ENCODE measurements at regions not wholly inside any gene's neighbourhood (a gene's known extent, or its start where the extent isn't known, plus 50 kb on each side); places are given as distances from the start of the nearest gene placed in this dataset.

- DNase-seq (ENCODE audit: low read depth in 2 of 2), result no peak
These were observed 396.1 kb upstream of the PLXNA2 start for GRCh38 chr1:208640295-208640694.

- DNase-seq (ENCODE audit: low read depth in 2 of 2), result no peak
These were observed 397.5 kb upstream of the PLXNA2 start for GRCh38 chr1:208641579-208642280.

GRCh38 chr1:208643005-208643597 lies 398.9 kb upstream of the PLXNA2 start:
- no peak for DNase-seq (ENCODE audit: low read depth in 2 of 2)

- DNase-seq (ENCODE audit: low read depth in 2 of 2), result no peak
These were observed 400.4 kb upstream of the PLXNA2 start for GRCh38 chr1:208644401-208645160.

- no peak for DNase-seq (ENCODE audit: low read depth in 2 of 2)
These were observed 402.2 kb upstream of the PLXNA2 start for GRCh38 chr1:208646431-208646830.

GRCh38 chr1:208648146-208648545 lies 404.0 kb upstream of the PLXNA2 start:
- DNase-seq (ENCODE audit: low read depth in 2 of 2), result no peak

- DNase-seq (ENCODE audit: low read depth in 2 of 2), result peak; percentile 4 to 10
These were observed 408.3 kb upstream of the PLXNA2 start for GRCh38 chr1:208652296-208653160.

GRCh38 chr1:208653426-208653825 lies 409.2 kb upstream of the PLXNA2 start:
- DNase-seq (ENCODE audit: low read depth in 2 of 2), result no peak

GRCh38 chr1:208654241-208654640 lies 410.1 kb upstream of the PLXNA2 start:
- DNase-seq (ENCODE audit: low read depth in 2 of 2), result no peak

GRCh38 chr1:208665936-208666335 lies 421.8 kb upstream of the PLXNA2 start:
- DNase-seq (ENCODE audit: low read depth in 2 of 2), result no peak

GRCh38 chr1:208668991-208669390 lies 424.8 kb upstream of the PLXNA2 start:
- DNase-seq (ENCODE audit: low read depth in 2 of 2), result no peak

GRCh38 chr1:208670778-208671177 lies 426.6 kb upstream of the PLXNA2 start:
- no peak for DNase-seq (ENCODE audit: low read depth in 2 of 2)

GRCh38 chr1:208681878-208682663 lies 437.9 kb upstream of the PLXNA2 start:
- no peak for DNase-seq (ENCODE audit: low read depth in 2 of 2)

- DNase-seq (ENCODE audit: low read depth in 2 of 2), result no peak
These were observed 438.5 kb upstream of the PLXNA2 start for GRCh38 chr1:208682664-208683013.

GRCh38 chr1:208683141-208683540 lies 439.0 kb upstream of the PLXNA2 start:
- no peak for DNase-seq (ENCODE audit: low read depth in 2 of 2)

GRCh38 chr1:208684192-208684591 lies 440.0 kb upstream of the PLXNA2 start:
- DNase-seq (ENCODE audit: low read depth in 2 of 2), result no peak

GRCh38 chr1:208686592-208686991 lies 442.4 kb upstream of the PLXNA2 start:
- no peak for DNase-seq (ENCODE audit: low read depth in 2 of 2)

GRCh38 chr1:208688656-208689315 lies 444.6 kb upstream of the PLXNA2 start:
- no peak for DNase-seq (ENCODE audit: low read depth in 2 of 2)

GRCh38 chr1:208691012-208691411 lies 446.8 kb upstream of the PLXNA2 start:
- no peak for DNase-seq (ENCODE audit: low read depth in 2 of 2)

- no peak for DNase-seq (ENCODE audit: low read depth in 2 of 2)
These were observed 465.8 kb upstream of the PLXNA2 start for GRCh38 chr1:208709981-208710380.

- no peak for DNase-seq (ENCODE audit: low read depth in 2 of 2)
These were observed 470.1 kb upstream of the PLXNA2 start for GRCh38 chr1:208714323-208714722.
